Activated CD8-positive, alpha-beta memory T cell treated with anti-CD3 and anti-CD28 coated beads, Interleukin-2, amount 50 U/mL, for 48 hours (primary cell): ENCODE measurements at regions not wholly inside any gene's neighbourhood (a gene's known extent, or its start where the extent isn't known, plus 50 kb on each side); places are given as distances from the start of the nearest gene placed in this dataset.
"Not testable (repeated sequence)": the region's sequence is repeated elsewhere in the genome, so short reads cannot be mapped to it uniquely, and the experiment has no call there.

Experiments
- DNase-seq: peaks from one replicate; pipeline ENCODE4 v3.0.0-alpha.2; 2020

GRCh38 chr21:5105939-5106708 lies 5415.3 kb upstream of the TPTE start:
- DNase-seq: peak; percentile 77

- DNase-seq: peak; percentile 52
These were observed 5414.5 kb upstream of the TPTE start for GRCh38 chr21:5106767-5107464.

GRCh38 chr21:5107637-5108036 lies 5413.7 kb upstream of the TPTE start:
- DNase-seq: not testable (repeated sequence)

- not testable (repeated sequence) for DNase-seq
These were observed 5413.2 kb upstream of the TPTE start for GRCh38 chr21:5108048-5108775.

GRCh38 chr21:5111197-5111596 lies 5410.2 kb upstream of the TPTE start:
- DNase-seq: not testable (repeated sequence)

GRCh38 chr21:5113092-5113491 lies 5408.3 kb upstream of the TPTE start:
- not testable (repeated sequence) for DNase-seq

- DNase-seq: not testable (repeated sequence)
These were observed 5406.9 kb upstream of the TPTE start for GRCh38 chr21:5114468-5114867.

- peak; percentile 53 for DNase-seq
These were observed 5406.3 kb upstream of the TPTE start for GRCh38 chr21:5114893-5115645.

GRCh38 chr21:5115646-5116343 lies 5405.6 kb upstream of the TPTE start:
- not testable (repeated sequence) for DNase-seq

GRCh38 chr21:5116344-5117123 lies 5404.8 kb upstream of the TPTE start:
- DNase-seq: not testable (repeated sequence)

- DNase-seq: not testable (repeated sequence)
These were observed 5404.2 kb upstream of the TPTE start for GRCh38 chr21:5117135-5117534.

GRCh38 chr21:5117666-5118295 lies 5403.6 kb upstream of the TPTE start:
- DNase-seq: peak; percentile 59

GRCh38 chr21:5118296-5118679 lies 5403.1 kb upstream of the TPTE start:
- peak; percentile 54 for DNase-seq

GRCh38 chr21:5119179-5119578 lies 5402.2 kb upstream of the TPTE start:
- peak; percentile 52 for DNase-seq

- not testable (repeated sequence) for DNase-seq
These were observed 5400.0 kb upstream of the TPTE start for GRCh38 chr21:5121399-5121798.

- not testable (repeated sequence) for DNase-seq
These were observed 5399.5 kb upstream of the TPTE start for GRCh38 chr21:5121849-5122248.

- peak; percentile 77 for DNase-seq
These were observed 5397.7 kb upstream of the TPTE start for GRCh38 chr21:5123655-5124054.

GRCh38 chr21:5128261-5128660 lies 5393.1 kb upstream of the TPTE start:
- DNase-seq: peak; percentile 99

- not testable (repeated sequence) for DNase-seq
These were observed 5387.6 kb upstream of the TPTE start for GRCh38 chr21:5133824-5134223.

- DNase-seq: peak; percentile 7
These were observed 5385.0 kb upstream of the TPTE start for GRCh38 chr21:5136406-5136805.

GRCh38 chr21:5137006-5137405 lies 5384.4 kb upstream of the TPTE start:
- peak; percentile 0 for DNase-seq
